Cerebellar cortex (tissue), 1 donor: ENCODE measurements at regions not wholly inside any gene's neighbourhood (a gene's known extent, or its start where the extent isn't known, plus 50 kb on each side); places are given as distances from the start of the nearest gene placed in this dataset.

Experiments
- DNase-seq: peaks from one replicate; pipeline ENCODE4 v3.0.0-alpha.2; 2015; ENCODE audit warnings: low spot score

DNA sequence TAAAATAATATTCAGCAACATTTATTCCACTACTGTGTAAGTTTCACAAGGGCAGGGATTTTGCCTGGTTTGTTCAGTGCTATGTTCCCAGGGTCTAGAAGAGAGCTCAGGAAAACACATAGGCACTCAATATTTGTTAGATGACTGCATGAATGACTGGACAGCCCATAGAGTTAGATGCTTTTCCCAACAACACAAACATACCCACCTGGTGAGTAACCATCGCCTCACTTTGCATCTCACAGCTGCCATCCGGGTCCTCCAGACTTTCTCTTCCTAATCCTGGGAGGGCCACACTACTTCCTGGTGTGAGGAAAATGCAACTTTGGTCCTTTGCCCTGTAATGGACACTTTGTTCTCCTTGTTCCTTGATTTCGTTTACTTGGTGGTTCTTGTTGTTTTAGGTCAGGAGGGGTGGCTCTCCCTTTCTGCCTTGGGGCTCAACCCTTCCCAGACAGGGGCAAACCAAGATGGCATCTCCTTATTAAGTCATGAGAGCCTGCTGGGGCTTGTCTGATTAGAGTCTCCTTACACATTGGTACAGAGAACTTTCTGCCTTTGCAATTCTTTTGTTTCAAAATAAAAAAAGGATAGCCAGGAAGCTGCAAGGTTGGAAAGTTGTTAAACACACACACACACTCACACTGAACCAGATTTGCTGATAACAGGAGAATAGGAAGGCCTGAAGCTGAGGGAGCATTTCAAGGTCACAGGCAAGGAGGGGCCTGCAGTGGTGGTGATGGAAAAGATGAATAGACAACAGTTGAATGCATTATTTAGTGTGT lies 190.6 kb downstream of the MID1IP1 start:
- no peak for DNase-seq

DNA sequence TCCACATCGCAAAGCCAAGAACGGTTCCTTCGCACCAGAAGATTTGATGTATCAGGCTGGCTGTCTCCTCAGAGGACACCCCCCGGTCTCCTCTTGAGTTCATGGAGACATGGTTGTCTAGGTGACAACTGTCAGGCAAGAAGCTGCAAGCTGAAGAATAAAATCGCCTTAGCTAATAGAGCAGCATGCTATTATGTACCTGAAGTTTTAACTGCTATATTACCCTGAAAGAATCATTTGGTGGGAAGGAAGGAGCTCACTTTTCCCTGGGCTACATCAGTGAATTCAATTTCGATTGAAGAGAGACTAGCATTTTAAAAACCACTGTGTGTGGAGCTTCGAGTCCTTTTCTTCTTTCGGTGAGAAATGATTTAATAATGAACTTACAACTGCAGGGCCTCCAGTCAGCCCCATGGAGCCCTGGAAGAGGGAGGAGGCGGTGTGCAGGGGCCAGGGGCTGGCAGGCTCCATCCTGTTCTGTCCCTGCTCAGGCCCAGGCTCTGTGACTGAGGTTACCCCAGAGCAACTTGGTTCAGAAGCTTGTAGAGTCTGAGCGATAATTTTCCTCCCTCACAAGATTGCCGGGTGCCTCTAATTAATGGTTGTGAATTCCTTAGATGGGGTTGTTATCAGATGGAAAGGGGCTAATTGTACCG lies 191.3 kb downstream of the MID1IP1 start:
- no peak for DNase-seq

DNA sequence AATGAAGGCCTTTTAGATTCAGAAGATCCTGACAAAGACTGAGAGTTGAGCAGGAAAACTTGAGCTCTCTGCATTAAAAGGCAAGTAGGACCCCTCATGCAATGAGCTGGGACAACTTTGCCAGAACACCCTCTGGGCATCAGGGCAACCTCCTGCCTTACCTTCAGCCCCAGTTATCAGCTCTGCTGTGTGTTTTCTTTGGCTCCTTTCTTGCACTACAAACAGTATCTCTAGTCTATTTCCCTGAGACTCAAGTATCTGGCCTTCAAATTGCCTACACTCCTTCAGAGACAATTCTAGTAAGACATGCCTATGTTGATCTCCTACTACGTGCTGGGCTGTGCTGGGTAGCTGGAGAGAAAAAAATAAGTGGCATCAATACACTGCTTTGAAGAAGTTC lies 192.2 kb downstream of the MID1IP1 start:
- no peak for DNase-seq

DNA sequence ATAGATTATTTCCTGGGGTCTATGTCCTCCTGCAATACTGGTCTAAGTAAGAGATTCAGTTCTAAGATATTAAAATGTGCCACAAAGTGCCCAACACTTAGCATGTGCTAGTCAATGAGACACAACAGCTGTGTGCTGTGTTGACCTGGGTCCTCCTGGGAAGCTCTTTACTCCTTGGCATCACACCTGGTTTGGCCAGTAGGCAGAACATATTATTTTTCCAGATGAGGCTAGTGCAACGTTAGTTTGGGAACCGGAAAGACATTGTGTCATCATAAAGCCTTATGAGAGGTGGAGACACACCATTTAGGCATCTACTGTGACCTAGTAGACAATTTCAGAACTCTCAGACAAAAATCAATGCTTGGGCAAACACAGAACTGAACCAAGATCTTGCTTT lies 197.8 kb downstream of the MID1IP1 start:
- no peak for DNase-seq

DNA sequence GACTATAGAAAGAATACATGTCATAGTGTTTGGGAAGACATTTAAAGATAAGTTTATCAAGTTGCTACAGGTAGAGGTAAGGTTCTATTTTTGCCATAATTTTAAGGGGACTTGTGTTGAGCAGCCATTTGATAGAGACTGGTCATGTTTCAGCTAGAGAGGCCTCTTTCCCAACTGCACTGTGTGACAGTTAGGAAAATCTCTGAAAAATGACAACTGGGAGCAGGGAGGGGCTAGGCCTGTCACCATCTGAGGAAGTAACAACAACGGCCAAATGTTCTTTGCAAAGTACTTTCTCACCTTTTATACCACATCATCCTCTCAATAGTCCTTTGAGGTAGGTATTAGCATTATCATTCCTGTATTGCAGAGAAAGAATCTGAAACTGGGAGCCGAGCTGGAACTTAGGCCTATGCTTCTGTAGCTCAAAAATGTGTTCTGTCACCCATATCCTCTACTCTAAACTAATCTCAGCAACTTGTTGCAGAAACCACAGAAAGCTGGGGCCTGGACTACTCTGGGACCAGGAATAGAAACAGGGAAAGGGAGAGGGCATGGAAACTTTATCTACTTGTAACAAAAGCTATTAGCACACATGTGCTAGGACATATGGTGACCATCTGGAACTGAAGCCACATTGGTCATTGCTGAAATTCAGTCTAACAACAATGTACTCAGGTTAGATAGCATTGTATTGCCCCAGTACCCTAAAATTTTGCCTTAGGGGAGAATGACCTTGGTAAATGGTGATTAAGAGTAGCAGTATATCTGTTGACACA lies 198.9 kb downstream of the MID1IP1 start:
- no peak for DNase-seq

DNA sequence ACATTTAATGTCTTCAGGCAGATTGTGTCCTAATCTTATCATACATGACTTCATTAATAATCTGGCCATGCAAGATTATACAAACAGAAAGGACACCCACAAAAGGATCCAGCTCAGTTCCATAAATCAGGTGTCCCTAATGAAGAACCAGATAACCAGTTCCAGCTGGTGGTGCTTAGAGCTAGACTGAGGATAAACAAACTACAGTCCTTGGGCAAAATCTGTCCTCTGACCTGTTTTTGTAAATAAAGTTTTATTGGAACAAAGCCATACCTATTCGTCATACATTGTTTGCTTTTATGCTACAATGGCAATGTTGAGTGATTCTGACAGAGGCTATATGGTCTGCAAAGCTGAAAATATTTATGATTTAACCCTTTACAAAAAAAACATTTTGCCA lies 199.5 kb downstream of the MID1IP1 start:
- no peak for DNase-seq

DNA sequence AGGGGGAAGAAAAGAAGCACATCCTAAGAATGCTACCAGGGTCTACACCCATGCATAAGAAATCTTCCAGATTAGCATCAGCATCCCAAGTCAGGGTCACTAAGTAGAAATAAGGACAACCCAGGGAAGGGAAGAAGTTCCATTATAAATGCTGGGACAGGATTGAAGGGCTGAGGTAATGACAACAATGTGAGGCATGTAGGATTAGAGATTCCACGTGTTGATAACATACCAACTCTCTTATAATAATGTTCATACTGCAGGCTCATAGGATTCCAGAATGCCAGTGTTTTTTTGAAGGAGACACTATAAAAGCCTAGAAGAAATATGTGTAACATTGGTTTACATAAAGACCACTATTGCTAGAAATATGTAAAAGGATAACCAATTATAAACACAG lies 201.2 kb downstream of the MID1IP1 start:
- DNase-seq: no peak

DNA sequence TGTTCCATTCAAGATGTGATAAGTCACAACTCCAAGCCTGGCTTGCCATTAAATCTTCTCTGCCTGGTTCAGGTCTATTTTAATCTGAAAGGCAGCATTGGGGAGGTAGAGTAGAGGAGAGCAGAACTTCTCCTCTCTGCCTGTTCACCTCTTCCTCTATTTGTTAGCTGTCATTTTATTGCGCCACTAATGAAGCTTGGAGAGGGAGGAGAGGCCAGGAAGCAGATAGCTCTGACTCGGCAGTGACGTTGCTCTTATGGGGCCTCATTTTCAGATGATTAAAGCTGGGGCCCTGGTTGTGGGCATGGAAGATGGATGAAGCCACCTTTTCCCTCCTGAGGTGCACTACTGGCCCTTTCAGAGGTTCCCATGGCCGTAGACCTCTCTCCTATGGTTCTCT lies 207.3 kb downstream of the MID1IP1 start:
- no peak for DNase-seq

DNA sequence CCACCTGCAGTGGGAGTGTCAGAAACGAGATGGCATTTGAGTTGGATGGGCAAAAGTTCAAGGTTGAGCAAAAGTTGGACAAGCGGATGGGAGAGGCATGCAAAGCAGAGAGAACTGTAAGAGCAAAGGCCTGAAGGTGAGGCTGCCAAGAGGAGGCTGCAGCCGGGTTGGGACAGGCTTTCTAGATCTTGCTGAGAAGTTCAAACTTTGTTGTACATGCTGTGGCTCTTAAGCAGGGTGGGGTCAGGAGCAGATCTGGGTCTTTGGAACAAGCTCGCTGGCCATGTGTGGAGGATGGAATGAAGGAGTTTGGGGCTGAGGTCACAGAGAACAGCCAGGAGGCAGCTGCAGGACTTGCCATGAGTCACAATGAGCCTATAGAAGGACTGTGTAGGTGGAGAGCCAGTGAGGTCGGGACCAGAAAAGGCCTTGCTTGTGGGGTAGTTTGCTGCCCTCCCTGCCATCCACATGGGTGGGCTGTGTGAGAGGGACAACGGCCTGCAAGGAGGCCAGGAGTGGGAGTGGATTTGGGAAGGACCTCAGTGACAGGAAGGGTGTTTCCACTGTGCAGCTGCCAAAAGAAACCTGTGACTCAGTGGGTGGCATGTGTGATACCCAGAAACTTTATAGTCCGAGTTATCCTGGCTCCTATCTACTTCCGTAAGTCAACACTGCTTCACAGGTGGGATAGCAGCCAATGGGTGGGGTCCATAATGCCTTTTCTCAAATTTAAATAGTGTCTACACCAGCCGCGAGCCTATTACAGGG lies 210.4 kb downstream of the MID1IP1 start:
- no peak for DNase-seq

DNA sequence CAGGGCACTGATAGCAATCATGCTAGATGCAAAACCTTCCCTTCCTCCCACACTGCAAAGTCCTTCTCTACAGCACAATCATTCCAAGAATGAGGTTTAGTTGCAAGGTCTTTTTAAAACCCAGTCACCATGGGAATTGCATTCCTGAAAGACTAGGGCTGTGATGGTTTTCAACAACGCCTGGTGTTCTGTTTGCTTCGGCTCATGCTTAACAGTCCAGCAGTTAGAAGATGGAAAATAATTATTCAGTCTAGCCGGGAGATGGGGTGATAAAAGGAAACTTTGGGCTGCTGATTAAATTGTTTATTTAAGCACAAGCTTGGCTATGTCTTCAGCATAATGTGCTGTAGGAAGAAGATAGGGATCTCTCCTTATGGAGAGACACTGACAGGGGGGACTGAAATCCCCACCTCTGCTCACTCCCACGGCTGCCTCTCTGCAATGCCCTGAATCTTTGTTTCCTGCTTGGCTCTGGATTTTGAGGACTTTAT lies 211.4 kb downstream of the MID1IP1 start:
- DNase-seq: no peak

DNA sequence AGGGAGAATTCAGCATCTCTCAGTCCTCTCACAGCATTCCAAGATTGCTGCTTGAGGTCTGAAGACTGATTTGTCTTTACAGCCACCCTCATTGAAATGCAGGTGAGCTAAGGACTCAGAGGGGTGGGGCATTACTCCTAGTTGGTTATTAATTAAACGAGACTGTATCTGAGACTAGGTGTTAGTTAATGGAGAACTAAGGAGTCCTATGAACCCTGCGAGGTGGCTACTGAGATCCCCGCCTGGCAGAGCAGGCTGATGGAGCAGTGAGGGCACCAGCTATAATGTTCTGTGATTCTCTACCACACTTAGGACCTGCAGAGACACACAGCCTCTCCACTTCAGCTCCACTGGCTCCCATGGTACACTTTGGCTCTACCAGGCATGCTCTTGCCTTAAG lies 215.3 kb downstream of the MID1IP1 start:
- DNase-seq: no peak

DNA sequence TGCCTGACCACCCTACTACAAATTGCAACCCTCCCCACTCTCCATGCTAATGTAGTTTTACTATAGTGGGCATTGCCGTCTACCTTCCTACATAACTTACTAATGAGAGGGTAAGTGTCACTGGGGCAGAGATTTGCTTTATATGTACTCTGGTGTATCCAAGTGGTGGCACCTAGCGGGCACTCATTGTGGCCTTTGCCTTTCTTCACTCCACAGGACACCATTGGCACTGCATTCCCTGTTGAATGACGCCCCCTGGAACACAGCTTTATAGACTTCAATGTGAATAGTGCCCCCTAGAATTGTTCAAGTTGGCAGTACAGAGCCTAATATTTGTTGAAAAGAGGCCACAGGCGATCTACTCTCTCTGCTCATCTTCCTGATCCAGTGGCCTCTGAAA lies 215.8 kb downstream of the MID1IP1 start:
- no peak for DNase-seq

DNA sequence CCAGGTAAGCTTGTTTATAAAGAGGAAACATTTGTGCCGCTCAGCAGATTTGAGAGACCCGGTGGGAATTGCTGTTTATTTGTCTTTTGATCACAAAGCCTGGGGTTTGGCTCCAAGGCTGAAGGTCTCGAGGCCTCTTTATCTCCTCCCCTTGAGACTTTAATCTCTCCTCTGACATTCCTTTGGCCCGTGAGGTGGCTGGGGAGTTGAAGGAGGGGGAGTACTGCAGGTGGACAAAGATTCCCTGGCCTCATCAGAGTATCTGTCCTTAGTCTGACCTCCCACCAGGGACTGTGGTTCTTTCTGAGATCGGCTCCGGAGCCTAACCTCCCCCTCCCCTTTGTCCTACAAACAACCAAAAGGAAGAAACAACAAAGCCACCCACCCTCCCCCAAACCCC lies 216.5 kb downstream of the MID1IP1 start:
- DNase-seq: no peak

DNA sequence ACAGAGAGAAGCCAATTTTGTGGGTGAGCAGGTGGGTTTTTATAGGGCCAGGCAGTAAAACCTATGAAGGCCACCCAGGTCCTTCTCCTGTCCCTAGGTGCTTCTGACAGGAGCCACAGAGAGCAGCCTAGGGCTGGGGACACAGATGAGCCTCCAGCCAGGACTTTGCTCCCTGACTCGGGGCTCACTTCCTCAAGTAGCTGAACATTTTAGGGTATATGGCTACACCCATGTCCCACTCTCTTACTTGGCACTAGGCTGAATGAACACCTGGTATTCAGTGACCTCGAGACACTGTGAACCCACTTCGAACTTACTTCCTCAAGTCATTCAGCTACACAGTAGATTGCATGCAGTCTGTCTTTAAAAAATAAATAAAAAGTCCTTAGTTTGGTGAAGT lies 217.3 kb downstream of the MID1IP1 start:
- no peak for DNase-seq

DNA sequence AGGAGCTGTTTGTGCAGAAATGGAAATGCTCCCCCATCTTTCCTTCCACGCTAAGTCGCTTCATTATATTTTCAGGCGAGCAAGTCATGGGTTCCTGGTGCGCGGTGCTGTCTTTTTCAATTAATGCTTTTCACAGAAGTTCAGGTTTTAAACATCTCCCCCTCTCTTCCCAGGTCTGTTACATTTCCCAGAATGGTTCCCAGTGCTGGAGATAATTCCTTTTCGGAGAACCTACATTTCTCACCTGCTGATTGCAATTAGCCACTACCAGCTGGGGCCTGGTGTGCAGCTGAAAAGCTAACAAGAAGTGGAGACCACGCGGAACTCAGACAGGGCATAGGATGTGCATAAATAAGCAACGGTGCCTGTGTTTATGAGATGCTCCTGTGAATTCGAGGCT lies 217.8 kb downstream of the MID1IP1 start:
- peak; percentile 0 for DNase-seq

DNA sequence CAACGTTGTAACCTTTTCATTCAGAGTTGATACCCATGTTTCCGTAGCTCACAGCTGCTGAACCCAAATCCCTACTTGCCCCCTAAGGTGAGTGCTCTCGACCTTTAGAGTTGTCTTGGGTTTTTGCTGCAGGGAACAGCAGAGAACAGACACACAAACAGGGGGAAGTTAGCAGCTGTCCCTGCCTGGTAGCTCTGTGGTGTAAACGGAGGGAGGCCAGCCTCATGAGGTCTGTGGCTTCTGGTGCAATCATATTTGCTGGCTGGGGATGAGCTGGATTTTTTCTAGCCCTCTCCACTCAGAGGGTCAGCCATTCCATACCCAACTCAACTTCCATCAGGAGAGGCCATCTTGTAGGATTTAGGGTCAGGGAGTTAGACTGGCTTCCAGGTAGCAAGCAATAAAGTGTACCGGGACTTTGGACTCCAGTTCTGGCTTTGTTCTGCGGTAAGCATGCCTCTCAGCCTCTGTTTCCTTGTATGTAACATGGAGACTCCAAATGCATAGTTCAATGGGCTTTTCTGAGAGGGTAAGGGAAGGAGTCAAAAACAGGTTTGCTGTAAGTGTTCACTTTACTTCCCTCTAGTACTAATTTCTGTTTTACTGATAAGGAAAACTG lies 218.9 kb downstream of the MID1IP1 start:
- no peak for DNase-seq

DNA sequence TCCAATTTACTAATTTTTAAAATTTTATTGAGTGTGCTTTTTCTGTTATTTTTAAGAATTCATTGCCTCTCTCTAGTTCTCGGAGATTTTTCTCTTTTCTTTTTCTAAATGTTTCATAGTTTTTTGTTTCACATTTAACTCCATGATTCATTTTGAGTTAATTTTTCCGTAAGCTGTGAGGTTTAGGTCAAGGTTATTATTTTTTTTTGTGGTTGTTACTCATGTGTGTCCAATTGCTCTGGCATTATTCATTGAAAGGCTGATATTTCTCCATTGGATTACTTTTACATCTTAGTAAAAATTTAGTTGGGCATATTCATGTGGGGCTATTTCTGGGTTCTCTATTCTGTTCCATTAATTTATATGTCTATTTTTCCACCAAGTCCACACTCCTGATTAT lies 220.8 kb downstream of the MID1IP1 start:
- no peak for DNase-seq

DNA sequence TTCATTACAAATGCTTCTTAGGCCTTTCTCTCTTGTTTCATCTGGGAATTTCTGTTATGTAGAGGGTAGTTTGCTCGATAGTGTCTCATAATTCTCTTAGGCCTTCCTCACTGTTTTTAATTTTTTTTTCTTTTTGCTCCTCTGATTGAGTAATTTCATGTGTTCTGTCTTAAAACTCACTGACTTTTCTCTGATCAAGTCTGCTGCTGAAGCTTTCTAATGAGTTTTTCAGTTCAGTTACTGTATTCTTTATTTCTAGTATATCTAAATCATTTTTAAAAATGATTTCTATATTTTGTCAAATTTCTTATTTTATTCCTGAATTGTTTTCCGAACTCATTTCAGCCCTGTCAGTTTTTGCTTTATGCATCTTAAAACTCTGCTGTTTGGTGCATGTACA lies 228.0 kb downstream of the MID1IP1 start:
- no peak for DNase-seq

DNA sequence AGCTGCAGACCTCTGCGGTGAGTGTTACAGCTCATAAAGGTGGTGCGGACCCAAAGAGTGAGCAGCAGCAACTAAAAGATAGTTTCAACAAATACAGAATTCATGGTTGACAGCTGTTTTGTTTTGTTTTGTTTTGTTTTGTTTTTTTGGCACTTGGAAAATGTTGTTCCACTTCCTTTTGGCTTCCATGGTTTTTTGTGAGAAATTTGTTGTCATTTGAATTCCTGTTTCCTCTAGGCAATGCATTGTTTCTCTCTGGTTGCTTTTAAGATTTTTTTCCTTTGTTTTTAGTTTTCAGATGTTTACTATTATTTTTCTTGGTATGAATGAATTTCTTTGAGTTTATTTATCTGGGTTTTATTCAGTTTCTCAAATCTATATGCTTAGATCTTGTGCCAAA lies 229.4 kb downstream of the MID1IP1 start:
- no peak for DNase-seq

DNA sequence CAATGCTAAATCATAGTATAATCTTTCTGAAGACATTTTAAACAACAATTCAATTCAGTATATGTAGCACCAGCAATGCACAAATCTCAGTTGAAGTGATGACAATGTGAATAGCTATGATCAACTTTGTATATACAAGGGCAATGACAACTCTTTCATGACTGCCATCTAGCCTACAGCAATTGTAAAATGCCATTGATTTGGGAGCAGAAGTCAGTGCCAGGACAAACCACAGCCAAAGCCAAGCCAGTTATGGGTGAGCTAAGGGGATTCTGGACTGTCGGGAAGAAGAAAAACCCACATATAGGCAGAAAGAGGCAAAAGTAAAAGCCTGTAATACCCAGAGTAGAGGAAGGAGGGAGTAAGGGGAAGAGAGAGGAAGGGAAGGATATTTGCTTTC lies 238.6 kb downstream of the MID1IP1 start:
- DNase-seq: no peak

DNA sequence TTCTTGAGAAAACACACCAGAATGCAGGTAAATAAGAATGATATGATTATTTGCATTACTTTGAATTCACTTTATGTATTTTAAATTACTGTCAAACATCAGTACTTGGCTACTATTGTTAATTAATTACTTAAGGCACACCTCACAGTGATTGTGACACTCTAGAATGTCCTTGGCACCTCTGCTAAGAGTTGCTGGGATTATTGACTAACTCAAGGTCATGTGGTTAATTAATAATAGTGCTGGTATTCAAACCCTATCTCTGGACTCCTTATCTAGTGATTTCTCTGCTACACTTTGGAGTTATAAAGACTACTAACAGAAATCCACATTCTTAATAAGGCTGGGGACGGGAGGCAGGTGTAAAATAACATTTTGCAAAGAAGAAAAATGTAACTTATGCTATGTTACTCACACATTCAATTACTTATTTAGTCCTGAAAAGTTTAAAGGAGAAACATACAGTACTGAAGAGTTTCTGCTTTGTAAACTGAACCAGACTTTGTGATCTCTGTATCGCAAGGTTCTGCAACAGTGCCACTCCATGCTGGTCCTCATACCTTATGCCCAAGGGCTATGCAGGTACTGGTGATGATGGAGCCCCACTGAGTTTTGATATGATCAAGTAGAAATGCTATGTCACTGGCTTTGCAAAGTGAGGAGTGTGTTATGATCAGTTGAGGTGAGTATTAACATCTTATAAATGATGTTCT lies 242.7 kb downstream of the MID1IP1 start:
- no peak for DNase-seq
